Endothelial cell of umbilical vein (primary cell): ENCODE measurements at regions not wholly inside any gene's neighbourhood (a gene's known extent, or its start where the extent isn't known, plus 50 kb on each side); places are given as distances from the start of the nearest gene placed in this dataset.

ENCODE experiments used
- BruUV-seq: library from RNA; stranded (reverse); fragments of 400-500 nt; replicated peaks from 2 replicates; lab custom pipeline; 2021; lab: Mats Ljungman, UMichigan
- CTCF ChIA-PET: fragments of 300-600, 350-600 bp; sonication (Branson Sonifier 250); formaldehyde crosslinking; loops from one replicate; lab custom pipeline; 2021; ENCODE audit warnings: antibody characterized with exemption, inconsistent platforms; lab: Charles Lee
- POLR2A ChIA-PET: fragments of 300-600, 350-600 bp; sonication (Branson Sonifier 250); formaldehyde crosslinking; loops from one replicate; lab custom pipeline; 2021; ENCODE audit warnings: antibody characterized with exemption, inconsistent platforms; lab: Charles Lee
- DNase-seq: peaks from one replicate; pipeline ENCODE4 v3.0.0-alpha.2; 2011; ENCODE audit warnings: low read depth, low spot score
- FAIRE-seq: peaks from 2 replicates; lab custom pipeline; 2011; peaks lifted over from hg19 to GRCh38; lab: Jason Lieb, UNC
- H2AFZ ChIP-seq: 2 replicates; pipeline ENCODE4 v1.6.0; 2012; ENCODE audit warnings: low read depth, low read length, control low read depth, inconsistent platforms
- H3K27ac ChIP-seq: 2 replicates; pipeline ENCODE4 v1.5.1; 2011; ENCODE audit warnings: low read depth, mild to moderate bottlenecking, control low read depth, low read length, moderate library complexity; ENCODE audit not compliant: insufficient read depth
- H3K27me3 ChIP-seq, 2 experiments: 2 replicates each; pipeline versions ENCODE4 v1.6.0 to v1.6.1; 2011; ENCODE audit warnings: low read length in 2 of 2, mixed read lengths in 1 of 2; ENCODE audit not compliant: control insufficient read depth in 2 of 2, insufficient read depth in 2 of 2
- H3K36me3 ChIP-seq, 2 experiments: 2 replicates in 1 of 2; 3 replicates in 1 of 2; pipeline ENCODE4 v1.5.1; 2011; ENCODE audit warnings: low read length in 2 of 2, mild to moderate bottlenecking in 1 of 2, moderate library complexity in 1 of 2; ENCODE audit not compliant: control insufficient read depth in 2 of 2, insufficient read depth in 2 of 2; ENCODE audit errors: extremely low read depth in 1 of 2
- H3K4me1 ChIP-seq: 3 replicates; pipeline ENCODE4 v1.5.1; 2011; ENCODE audit warnings: mild to moderate bottlenecking, low read length; ENCODE audit not compliant: control insufficient read depth, insufficient read depth; ENCODE audit errors: extremely low read depth
- H3K4me2 ChIP-seq: 2 replicates; pipeline ENCODE4 v1.6.1; 2011; ENCODE audit warnings: low read length, control low read depth, mixed read lengths; ENCODE audit not compliant: insufficient read depth
- H3K4me3 ChIP-seq, 3 experiments: fragments of 200-600 bp in 1 of 3; sonication (generic), shearing (Covaris generic) in 1 of 3; replicated peaks in 1 of 3; 2 replicates each; pipeline ENCODE4 v1.5.1; 2011 to 2016; ENCODE audit warnings: control low read depth in 3 of 3, low read length in 3 of 3, mild to moderate bottlenecking in 2 of 3, inconsistent platforms in 1 of 3, low read depth in 1 of 3, moderate library complexity in 1 of 3; ENCODE audit not compliant: insufficient read depth in 1 of 3
- H3K79me2 ChIP-seq: 2 replicates; pipeline ENCODE4 v1.6.0; 2012; ENCODE audit warnings: low read length, inconsistent platforms; ENCODE audit not compliant: control insufficient read depth, insufficient read depth
- H3K9ac ChIP-seq: replicated peaks from 2 replicates; pipeline ENCODE3; 2011; ENCODE audit warnings: low read length, control low read depth; ENCODE audit not compliant: insufficient read depth; ENCODE audit errors: extremely low read depth
- H3K9me1 ChIP-seq: replicated peaks from 3 replicates; pipeline ENCODE4 v1.6.0; 2011; ENCODE audit warnings: mild to moderate bottlenecking, low read length; ENCODE audit not compliant: control insufficient read depth, insufficient read depth; ENCODE audit errors: extremely low read depth
- H3K9me3 ChIP-seq: replicated peaks from 2 replicates; pipeline ENCODE4 v1.5.1; 2012; ENCODE audit warnings: low read length, inconsistent platforms; ENCODE audit not compliant: control insufficient read depth, insufficient read depth
- H4K20me1 ChIP-seq: replicated peaks from 2 replicates; pipeline ENCODE3; 2011; ENCODE audit warnings: mild to moderate bottlenecking, low read length; ENCODE audit not compliant: control insufficient read depth, insufficient read depth; ENCODE audit errors: extremely low read depth
- CTCF ChIP-seq, 2 donors: IDR thresholded peaks; 1 replicate in 1 of 2; 2 replicates in 1 of 2; pipeline ENCODE4 v1.5.1; 2011; ENCODE audit warnings: low read length in 2 of 2, mild to moderate bottlenecking in 2 of 2, moderate library complexity in 2 of 2, control low read depth in 1 of 2, inconsistent platforms in 1 of 2, low read depth in 1 of 2; ENCODE audit not compliant: insufficient read depth in 1 of 2; ENCODE audit errors: extremely low read depth in 1 of 2
- EZH2 ChIP-seq: IDR thresholded peaks from 2 replicates; pipeline ENCODE4 v1.6.1; 2012; ENCODE audit warnings: borderline replicate concordance, low read depth, mild to moderate bottlenecking, moderate library complexity, low read length, inconsistent platforms; ENCODE audit not compliant: severe bottlenecking
- FOS ChIP-seq: IDR thresholded peaks from 2 replicates; pipeline ENCODE4 v1.6.1; 2011; ENCODE audit warnings: mild to moderate bottlenecking, low read length, moderate library complexity, borderline replicate concordance; ENCODE audit not compliant: insufficient read depth
- GATA2 ChIP-seq: IDR thresholded peaks from 2 replicates; pipeline ENCODE4 v1.7.0; 2011; ENCODE audit warnings: low read depth, mild to moderate bottlenecking, moderate library complexity, mixed read lengths, low read length; ENCODE audit not compliant: insufficient read length, insufficient read depth
- JUN ChIP-seq: IDR thresholded peaks from 2 replicates; pipeline ENCODE4 v1.6.1; 2011; ENCODE audit warnings: borderline replicate concordance, low read depth; ENCODE audit not compliant: insufficient read length, insufficient read depth
- MYC ChIP-seq: IDR thresholded peaks from one replicate; pipeline ENCODE4 v1.6.1; 2011; ENCODE audit warnings: mild to moderate bottlenecking, low read depth, low read length
- POLR2A ChIP-seq: IDR thresholded peaks from 2 replicates; pipeline ENCODE4 v1.6.1; 2012; ENCODE audit warnings: low read depth, mild to moderate bottlenecking, control low read depth, low read length
- POLR2AphosphoS5 ChIP-seq: IDR thresholded peaks from 2 replicates; pipeline ENCODE4 v1.6.1; 2012; ENCODE audit warnings: low read depth, mild to moderate bottlenecking, control low read depth, low read length, moderate library complexity; ENCODE audit not compliant: insufficient read depth
- dilution Hi-C: fragments of 300-500 bp; cut with MboI; formaldehyde crosslinking; loops from one replicate; pipeline ENCODE4 v1.15.0; 2019; ENCODE audit warnings: low sequenced_read_pairs; ENCODE audit not compliant: extremely low pct_ligation_motif_present
- intact Hi-C: fragments of 100-400 bp; cut with micrococcal nuclease; formaldehyde crosslinking; loops from one replicate; pipeline ENCODE4 v1.10.0; 2022
- TF ChIP-seq, protein P1 (sequence below): IDR thresholded peaks from 2 replicates; pipeline ENCODE4 v1.6.1; 2011; ENCODE audit not compliant: insufficient read depth, insufficient read length

DNA sequence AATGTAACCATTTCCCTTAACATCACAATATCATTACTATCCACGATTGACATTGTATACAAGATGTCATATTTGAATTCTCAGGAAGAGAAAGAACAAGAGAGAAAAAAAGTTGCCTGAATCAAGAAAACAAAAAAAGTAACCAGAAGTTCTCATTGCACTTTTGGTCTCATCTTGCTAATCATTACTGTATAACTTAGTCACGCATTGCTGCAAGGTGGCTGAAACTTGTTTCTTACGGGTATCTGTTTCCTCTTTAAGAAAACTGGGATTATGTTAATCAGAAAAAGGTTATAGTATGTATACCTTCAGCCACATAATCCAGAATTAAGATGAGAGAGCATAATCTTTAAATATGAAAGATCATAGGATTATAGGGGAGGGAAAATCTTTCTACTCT lies 639.7 kb upstream of the SYT4 start:
- Histone ChIP-seq H3K79me2 (no peaks in the 10 kb centered on the region), H3K9me1 (no peaks in the 10 kb centered on the region), H2AFZ (no peak overlapping the region), H3K4me3 (no peak overlapping the region), H3K4me1 (peaks cover 2% of the 10 kb centered on the region), H3K4me2 (no peak overlapping the region), H3K36me3 (no peaks in the 10 kb centered on the region), H3K9me3 (no peaks in the 10 kb centered on the region), H4K20me1 (no peaks in the 10 kb centered on the region), H3K27ac (no peak overlapping the region), H3K9ac (no peak overlapping the region), H3K27me3 (no peaks in the 10 kb centered on the region)
- intact Hi-C loops (no loop called here), dilution Hi-C loops (no loop called here)
- CTCF ChIA-PET = no interaction called here
- FAIRE-seq (no peak), DNase-seq (no peak)
- POLR2A ChIA-PET = no interaction called here
- BruUV-seq = no TSS peak
- no peak for TF ChIP-seq GATA2
- TF ChIP-seq CTCF (IDR thresholded peaks at IDR 0.05; ENCODE audit: extremely low read depth in 1 of 2, insufficient read depth in 1 of 2, low read depth in 1 of 2, low read length in 2 of 2) = no peak
- TF ChIP-seq, protein P1, sequence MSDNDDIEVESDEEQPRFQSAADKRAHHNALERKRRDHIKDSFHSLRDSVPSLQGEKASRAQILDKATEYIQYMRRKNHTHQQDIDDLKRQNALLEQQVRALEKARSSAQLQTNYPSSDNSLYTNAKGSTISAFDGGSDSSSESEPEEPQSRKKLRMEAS = no peak
- TF ChIP-seq POLR2A = no peak
- TF ChIP-seq EZH2 = no peak
- TF ChIP-seq MYC = no peak
- no peak for TF ChIP-seq FOS
- TF ChIP-seq JUN = no peak
- no peak for TF ChIP-seq POLR2AphosphoS5
